GM12891 (cell line): ENCODE measurements at regions not wholly inside any gene's neighbourhood (a gene's known extent, or its start where the extent isn't known, plus 50 kb on each side); places are given as distances from the start of the nearest gene placed in this dataset.

Experiments
- POLR2A ChIP-seq: IDR thresholded peaks from 2 replicates; pipeline ENCODE4 v1.6.1; 2011; ENCODE audit warnings: low read depth, low read length, control low read depth
- POLR2AphosphoS5 ChIP-seq: IDR thresholded peaks from 2 replicates; pipeline ENCODE4 v1.6.1; 2011; ENCODE audit warnings: low read depth, low read length, control low read depth

GRCh38 chr5:52339285-52339684 is 448.4 kb upstream of the ITGA1 start:
- no peak for TF ChIP-seq POLR2AphosphoS5
- TF ChIP-seq POLR2A: no peak
